Peyer's patch (tissue), 4 donors: ENCODE measurements at regions not wholly inside any gene's neighbourhood (a gene's known extent, or its start where the extent isn't known, plus 50 kb on each side); places are given as distances from the start of the nearest gene placed in this dataset.

ENCODE experiments used
- DNase-seq, 3 donors: peaks; one replicate each; pipeline ENCODE4 v3.0.0-alpha.2; 2017 to 2019
- H3K27ac ChIP-seq, 4 donors: fragments of 200-600 bp; sonication (generic); one replicate each; pipeline ENCODE4 v1.5.1; 2016 to 2019
- H3K27me3 ChIP-seq, 2 donors: fragments of 200-600 bp; sonication (generic); one replicate each; pipeline ENCODE4 v1.5.1; 2019
- H3K36me3 ChIP-seq, 3 donors: fragments of 200-600 bp; sonication (generic); one replicate each; pipeline ENCODE4 v1.5.1; 2016 to 2019
- H3K4me1 ChIP-seq, 4 donors: fragments of 200-600 bp; sonication (generic); one replicate each; pipeline ENCODE4 v1.5.1; 2016 to 2019
- H3K4me3 ChIP-seq, 4 donors: fragments of 200-600 bp; sonication (generic); 1 replicate in 3 of 4; 2 replicates in 1 of 4; pipeline ENCODE4 v1.5.1; 2016 to 2019; ENCODE audit warnings: mild to moderate bottlenecking in 1 of 4
- H3K9me3 ChIP-seq, 4 donors: fragments of 200-600 bp; sonication (generic); one replicate each; pipeline ENCODE4 v1.5.1; 2016 to 2019; ENCODE audit warnings: mild to moderate bottlenecking in 1 of 4
- CTCF ChIP-seq, 6 experiments: fragments of 450-650 bp in 4 of 6; fragments of 200-600 bp in 2 of 6; sonication (generic) in 1 of 6; IDR thresholded peaks; one replicate each; pipeline ENCODE4 v1.5.1; 2017 to 2019; ENCODE audit warnings: antibody characterized with exemption in 6 of 6, mild to moderate bottlenecking in 3 of 6, moderate library complexity in 1 of 6
- POLR2A ChIP-seq, 2 donors: fragments of 450-650 bp; IDR thresholded peaks; one replicate each; pipeline ENCODE4 v1.5.1; 2017; ENCODE audit warnings: antibody characterized with exemption in 2 of 2, mild to moderate bottlenecking in 2 of 2, moderate library complexity in 2 of 2

- H3K4me3 ChIP-seq = no peak overlapping the region
- H3K36me3 ChIP-seq = no peaks in the 10 kb centered on the region
- TF ChIP-seq POLR2A (IDR thresholded peaks at IDR 0.05) (no peak), CTCF (IDR thresholded peaks at IDR 0.05) (no peak)
- H3K27ac ChIP-seq = peak overlapping the region; percentile 29 to 83 (median 61)
- no peaks in the 10 kb centered on the region for H3K9me3 ChIP-seq
- no peaks in the 10 kb centered on the region for H3K4me1 ChIP-seq
- DNase-seq = no peak
- H3K27me3 ChIP-seq = no peaks in the 10 kb centered on the region
Observed at GRCh38 chr3:16059711-16060357, 114.6 kb upstream of the GALNT15 start.

GRCh38 chr3:16060358-16060852, 114.1 kb upstream of the GALNT15 start:
- no peak overlapping the region for H3K4me3 ChIP-seq
- peak in 1 of 3 donors; percentile 64 for DNase-seq
- no peaks in the 10 kb centered on the region for H3K4me1 ChIP-seq
- no peaks in the 10 kb centered on the region for H3K27me3 ChIP-seq
- H3K9me3 ChIP-seq = no peaks in the 10 kb centered on the region
- peak overlapping the region; percentile 43 to 72 (median 54) for H3K27ac ChIP-seq
- TF ChIP-seq CTCF (IDR thresholded peaks at IDR 0.05) = peak in 1 of 6 experiments; percentile 14
- TF ChIP-seq POLR2A (IDR thresholded peaks at IDR 0.05) = no peak
- H3K36me3 ChIP-seq = no peaks in the 10 kb centered on the region

GRCh38 chr3:16060945-16061344, 113.5 kb upstream of the GALNT15 start:
- TF ChIP-seq CTCF (IDR thresholded peaks at IDR 0.05) = no peak
- no peak for TF ChIP-seq POLR2A (IDR thresholded peaks at IDR 0.05)
- no peaks in the 10 kb centered on the region for H3K4me1 ChIP-seq
- H3K36me3 ChIP-seq = no peaks in the 10 kb centered on the region
- no peaks in the 10 kb centered on the region for H3K9me3 ChIP-seq
- DNase-seq = peak in 1 of 3 donors; percentile 54
- peak overlapping the region; percentile 43 to 72 (median 53) for H3K27ac ChIP-seq
- no peak overlapping the region for H3K4me3 ChIP-seq
- no peaks in the 10 kb centered on the region for H3K27me3 ChIP-seq

GRCh38 chr3:16061491-16061890, 113.0 kb upstream of the GALNT15 start:
- TF ChIP-seq CTCF (IDR thresholded peaks at IDR 0.05) (no peak), POLR2A (IDR thresholded peaks at IDR 0.05) (no peak)
- no peaks in the 10 kb centered on the region for H3K27me3 ChIP-seq
- H3K27ac ChIP-seq = peak overlapping the region in 3 of 4 donors; percentile 51 to 72 (median 55)
- no peaks in the 10 kb centered on the region for H3K9me3 ChIP-seq
- no peaks in the 10 kb centered on the region for H3K4me1 ChIP-seq
- H3K4me3 ChIP-seq = no peak overlapping the region
- H3K36me3 ChIP-seq = no peaks in the 10 kb centered on the region
- no peak for DNase-seq

GRCh38 chr3:16063603-16064002, 110.9 kb upstream of the GALNT15 start:
- no peak for DNase-seq
- Histone ChIP-seq H3K9me3 (no peaks in the 10 kb centered on the region), H3K4me3 (no peak overlapping the region), H3K27me3 (no peaks in the 10 kb centered on the region), H3K36me3 (no peaks in the 10 kb centered on the region), H3K27ac (no peak overlapping the region), H3K4me1 (no peaks in the 10 kb centered on the region)
- TF ChIP-seq CTCF (IDR thresholded peaks at IDR 0.05) (no peak), POLR2A (IDR thresholded peaks at IDR 0.05) (no peak)
